ENCODE measurements at regions not wholly inside any gene's neighbourhood (a gene's known extent, or its start where the extent isn't known, plus 50 kb on each side); places are given as distances from the start of the nearest gene placed in this dataset.

- H3K4me1 Mint-ChIP-seq = peaks cover 56 to 58% of the 10 kb centered on the region in 2 experiments
- peak overlapping the region; percentile 39 for H3K4me2 ChIP-seq (ENCODE audit: insufficient read depth, insufficient read length, low read length)
Measured at GRCh38 chr4:84378356-84378755, 120.7 kb downstream of the NKX6-1 start.

More at GRCh38 chr4:84378356-84378755, 120.7 kb downstream of the NKX6-1 start:
- H3K27me3 Mint-ChIP-seq (ENCODE audit: low read depth) = peaks cover 39% of the 10 kb centered on the region
- Histone ChIP-seq H2BK15ac (ENCODE audit: low read depth, low read length) (no peak overlapping the region), H3K27ac (ENCODE audit: insufficient read length, low read depth, low read length) (no peak overlapping the region), H2BK20ac (ENCODE audit: low read depth, low read length, poor library complexity, severe bottlenecking) (no peak overlapping the region), H4K5ac (ENCODE audit: insufficient read length, low read depth, low read length) (no peak overlapping the region), H3K23me2 (ENCODE audit: insufficient read length, low read depth, low read length, poor library complexity, severe bottlenecking) (no peaks in the 10 kb centered on the region), H3K4me1 (ENCODE audit: insufficient read depth, low read length) (peaks cover 5% of the 10 kb centered on the region; the same call in 1 of the 2 replicates), H3K18ac (ENCODE audit: insufficient read length, low read depth, low read length) (no peak overlapping the region), H2AFZ (ENCODE audit: low read length) (no peak overlapping the region), H3K27me3 (ENCODE audit: insufficient read depth, low read length) (peaks cover 17% of the 10 kb centered on the region; the same call in 1 of the 2 replicates), H3K56ac (ENCODE audit: insufficient read length, low read depth, low read length) (no peak overlapping the region), H3K23ac (ENCODE audit: insufficient read length, low read depth, low read length) (no peak overlapping the region), H2AK5ac (ENCODE audit: insufficient read length, low read length) (no peak overlapping the region), H3K4ac (ENCODE audit: low read depth, low read length) (no peak overlapping the region), H2BK12ac (ENCODE audit: insufficient read length, low read depth, low read length) (no peak overlapping the region), H3K79me1 (ENCODE audit: insufficient read depth, low read depth, low read length, poor library complexity, severe bottlenecking) (no peaks in the 10 kb centered on the region), H2BK5ac (ENCODE audit: insufficient read length, low read length) (no peak overlapping the region), H3K14ac (ENCODE audit: insufficient read depth, low read length) (no peak overlapping the region), H3K9ac (ENCODE audit: extremely low read depth, insufficient read length, low read length) (no peak overlapping the region), H4K8ac (replicated peaks; ENCODE audit: insufficient read length, low read depth, low read length) (no peak overlapping the region), H2BK120ac (ENCODE audit: low read depth, low read length, poor library complexity, severe bottlenecking) (no peak overlapping the region), H3K79me2 (ENCODE audit: insufficient read depth, low read length) (no peaks in the 10 kb centered on the region), H3K9me3 (ENCODE audit: control insufficient read depth, low read depth, low read length) (no peaks in the 10 kb centered on the region), H3T11ph (ENCODE audit: low read length) (no peak overlapping the region), H4K91ac (ENCODE audit: insufficient read length, low read depth, low read length) (no peak overlapping the region), H4K20me1 (ENCODE audit: control insufficient read depth, insufficient read depth, insufficient read length) (no peaks in the 10 kb centered on the region)
- no peaks in the 10 kb centered on the region; a peak in 2 of 7 replicates for H3K36me3 Mint-ChIP-seq (ENCODE audit: insufficient read depth in 1 of 3, low read depth in 3 of 3)
- peak overlapping the region in 1 of 3 experiments; percentile 15; a peak in 1 of 7 replicates for H3K27ac Mint-ChIP-seq
- H3K4me3 Mint-ChIP-seq = peak overlapping the region; percentile 50 to 71; a peak in 4 of 5 replicates
- no peak for DNase-seq
- TF ChIP-seq CTCF (conservative IDR thresholded peaks at IDR 0.05) = no peak
- no CpG with 5 or more reads among the region's 5 CpGs for WGBS (ENCODE audit: extremely low coverage, insufficient read length, low lambda C conversion rate)
- H3K9me3 Mint-ChIP-seq = no peaks in the 10 kb centered on the region; a peak in 1 of 5 replicates
